GM23338 (cell line): ENCODE measurements at regions not wholly inside any gene's neighbourhood (a gene's known extent, or its start where the extent isn't known, plus 50 kb on each side); places are given as distances from the start of the nearest gene placed in this dataset.
"Not testable (repeated sequence)": the region's sequence is repeated elsewhere in the genome, so short reads cannot be mapped to it uniquely, and the experiment has no call there.

Source experiments
- ATAC-seq: fragments of 200-7000 bp; cut with Tn5 transposase; 3 replicates; pipeline ENCODE4 v1.9.1; 2020
- DNase-seq: peaks from one replicate; pipeline ENCODE4 v3.0.0-alpha.2; 2015; ENCODE audit warnings: low spot score
- H2AFZ ChIP-seq: fragments of 200-600 bp; sonication (generic); 2 replicates; pipeline ENCODE4 v1.8.0; 2016; ENCODE audit warnings: antibody characterized with exemption, mild to moderate bottlenecking, moderate library complexity
- H3F3A ChIP-seq: fragments of 200-600 bp; sonication (generic); replicated peaks from 2 replicates; pipeline ENCODE4 v1.8.0; 2017; ENCODE audit warnings: antibody characterized with exemption, mixed run types, low read depth
- H3K27ac ChIP-seq: fragments of 200-600 bp; sonication (generic); 2 replicates; pipeline ENCODE4 v1.6.1; 2016; ENCODE audit warnings: low read depth
- H3K27me3 ChIP-seq: fragments of 200-600 bp; sonication (generic); 2 replicates; pipeline ENCODE4 v1.8.0; 2016; ENCODE audit warnings: mild to moderate bottlenecking, mixed run types, moderate library complexity; ENCODE audit not compliant: insufficient read depth
- H3K36me3 ChIP-seq: fragments of 200-600 bp; sonication (generic); 2 replicates; pipeline ENCODE4 v1.8.0; 2016; ENCODE audit warnings: mild to moderate bottlenecking; ENCODE audit not compliant: insufficient read depth
- H3K4me1 ChIP-seq: fragments of 200-600 bp; sonication (generic); 2 replicates; pipeline ENCODE4 v1.8.0; 2016; ENCODE audit warnings: mild to moderate bottlenecking, moderate library complexity; ENCODE audit not compliant: insufficient read depth
- H3K4me2 ChIP-seq: fragments of 200-600 bp; sonication (generic); 2 replicates; pipeline ENCODE4 v1.7.1; 2017; ENCODE audit warnings: mixed run types
- H3K4me3 ChIP-seq: fragments of 200-600 bp; sonication (generic); 2 replicates; pipeline ENCODE4 v1.6.1; 2016; ENCODE audit warnings: mixed run types
- H3K79me2 ChIP-seq: fragments of 200-600 bp; sonication (generic); replicated peaks from 2 replicates; pipeline ENCODE4 v1.8.0; 2017; ENCODE audit warnings: mild to moderate bottlenecking; ENCODE audit not compliant: insufficient read depth
- H3K9me2 ChIP-seq: fragments of 200-600 bp; sonication (generic); 2 replicates; pipeline ENCODE4 v1.8.0; 2017; ENCODE audit not compliant: insufficient read depth
- H4K20me1 ChIP-seq: fragments of 200-600 bp; sonication (generic); replicated peaks from 2 replicates; pipeline ENCODE4 v1.8.0; 2017; ENCODE audit warnings: mild to moderate bottlenecking; ENCODE audit not compliant: insufficient read depth
- H3K27ac Mint-ChIP-seq: 2 replicates; pipeline ENCODE4 v1.8.0; 2020; ENCODE audit warnings: inconsistent platforms, mild to moderate bottlenecking, moderate library complexity, mixed read lengths
- H3K27me3 Mint-ChIP-seq: 3 replicates; pipeline ENCODE4 v1.8.0; 2022; ENCODE audit warnings: low read depth, mild to moderate bottlenecking, moderate library complexity, mixed read lengths, inconsistent platforms; ENCODE audit not compliant: insufficient read depth, poor library complexity
- H3K36me3 Mint-ChIP-seq: 3 replicates; pipeline ENCODE4 v1.8.0; 2021; ENCODE audit warnings: low read depth, mild to moderate bottlenecking, inconsistent platforms, moderate library complexity, mixed read lengths
- H3K4me1 Mint-ChIP-seq: 3 replicates; pipeline ENCODE4 v1.8.0; 2020; ENCODE audit warnings: mild to moderate bottlenecking, inconsistent platforms, mixed read lengths
- H3K4me3 Mint-ChIP-seq: 3 replicates; pipeline ENCODE4 v1.8.0; 2021; ENCODE audit warnings: moderate library complexity, mild to moderate bottlenecking, inconsistent platforms, mixed read lengths
- H3K9me3 Mint-ChIP-seq: 3 replicates; pipeline ENCODE4 v1.8.0; 2020; ENCODE audit warnings: moderate library complexity, mild to moderate bottlenecking, inconsistent platforms, mixed read lengths
- CREB1 ChIP-seq: fragments of 250-450 bp; sonication (Bioruptor Pico); IDR thresholded peaks from 2 replicates; pipeline ENCODE4 v1.5.0; 2020; ENCODE audit warnings: low read depth, mild to moderate bottlenecking, moderate library complexity
- EZH2 ChIP-seq: fragments of 200-600 bp; sonication (generic); IDR thresholded peaks from one replicate; pipeline ENCODE4 v1.8.0; 2017; ENCODE audit warnings: antibody characterized with exemption, mild to moderate bottlenecking, low read depth; ENCODE audit not compliant: unreplicated experiment
- JUNB ChIP-seq: IDR thresholded peaks from one replicate; pipeline ENCODE4 v1.6.1; 2016; ENCODE audit warnings: antibody characterized with exemption; ENCODE audit not compliant: unreplicated experiment
- NANOG ChIP-seq: IDR thresholded peaks from 2 replicates; pipeline ENCODE4 v1.6.1; 2016; ENCODE audit warnings: antibody characterized with exemption, borderline replicate concordance
- POLR2AphosphoS5 ChIP-seq: IDR thresholded peaks from 2 replicates; pipeline ENCODE4 v1.6.1; 2016; ENCODE audit warnings: antibody characterized with exemption, low read depth
- REST ChIP-seq: IDR thresholded peaks from one replicate; pipeline ENCODE4 v1.6.1; 2018; ENCODE audit warnings: antibody characterized with exemption; ENCODE audit not compliant: unreplicated experiment
- STAT1 ChIP-seq: IDR thresholded peaks from one replicate; pipeline ENCODE4 v1.6.1; 2016; ENCODE audit warnings: antibody characterized with exemption; ENCODE audit not compliant: unreplicated experiment
- ZNF331 ChIP-seq: fragments of 250-450 bp; sonication (Bioruptor Pico); IDR thresholded peaks from 2 replicates; pipeline ENCODE4 v1.5.0; 2020; ENCODE audit warnings: low read depth, mild to moderate bottlenecking, moderate library complexity

- peaks cover 3% of the 10 kb centered on the region; the same call in 1 of the 2 replicates for H3K9me2 ChIP-seq
- no peaks in the 10 kb centered on the region for H3K79me2 ChIP-seq
- H3K27me3 Mint-ChIP-seq = peaks cover 1% of the 10 kb centered on the region
- no peak overlapping the region for H2AFZ ChIP-seq
- peaks cover 74% of the 10 kb centered on the region for H3K9me3 Mint-ChIP-seq
- H4K20me1 ChIP-seq = no peaks in the 10 kb centered on the region
- peaks cover 7% of the 10 kb centered on the region; the same call in 1 of the 2 replicates for H3K36me3 ChIP-seq
- H3K4me3 Mint-ChIP-seq = no peak overlapping the region
- no peak overlapping the region for H3K27ac ChIP-seq
- no peak for TF ChIP-seq NANOG
- TF ChIP-seq STAT1 = no peak
- no peak for TF ChIP-seq EZH2
- TF ChIP-seq CREB1 = no peak
- no peak for TF ChIP-seq ZNF331 (CRISPR knock-in tag)
- H3K27ac Mint-ChIP-seq = no peak overlapping the region
- H3K4me1 ChIP-seq = no peaks in the 10 kb centered on the region
- no peak overlapping the region for H3K4me2 ChIP-seq
- no peak overlapping the region for H3K4me3 ChIP-seq
- H3K27me3 ChIP-seq = no peaks in the 10 kb centered on the region
- ATAC-seq (no peak), DNase-seq (no peak)
- H3F3A ChIP-seq = no peaks in the 10 kb centered on the region
- H3K36me3 Mint-ChIP-seq = peaks cover 39% of the 10 kb centered on the region
- H3K4me1 Mint-ChIP-seq = no peaks in the 10 kb centered on the region
Measured at GRCh38 chr3:26091626-26092025, 301.7 kb downstream of the OXSM start.

GRCh38 chr3:26097111-26097510, 307.2 kb downstream of the OXSM start:
- not testable (repeated sequence) for H3K4me3 ChIP-seq, H3K79me2 ChIP-seq, H3K4me2 ChIP-seq, H3K27ac ChIP-seq, DNase-seq, H3K36me3 ChIP-seq, H3K27me3 ChIP-seq, H4K20me1 ChIP-seq, H3K9me2 ChIP-seq, H3F3A ChIP-seq, H3K4me1 Mint-ChIP-seq, H3K27ac Mint-ChIP-seq, H3K27me3 Mint-ChIP-seq, H2AFZ ChIP-seq, ATAC-seq, H3K4me1 ChIP-seq, H3K4me3 Mint-ChIP-seq
- Mint-ChIP-seq H3K36me3 (peaks cover 38% of the 10 kb centered on the region), H3K9me3 (peaks cover 58% of the 10 kb centered on the region)

- Mint-ChIP-seq H3K4me3 (no peak overlapping the region), H3K36me3 (peaks cover 34% of the 10 kb centered on the region), H3K9me3 (peaks cover 37% of the 10 kb centered on the region), H3K4me1 (peaks cover 7% of the 10 kb centered on the region; the same call in 2 of the 3 replicates), H3K27ac (no peak overlapping the region), H3K27me3 (peaks cover 1% of the 10 kb centered on the region)
- no peak overlapping the region for H3K4me2 ChIP-seq
- ATAC-seq (no peak), DNase-seq (no peak)
- no peaks in the 10 kb centered on the region for H3K36me3 ChIP-seq
- no peaks in the 10 kb centered on the region for H4K20me1 ChIP-seq
- H3K27ac ChIP-seq = no peak overlapping the region
- H3K79me2 ChIP-seq = no peaks in the 10 kb centered on the region
- no peak overlapping the region for H3K4me3 ChIP-seq
- no peak overlapping the region for H2AFZ ChIP-seq
- no peaks in the 10 kb centered on the region for H3K27me3 ChIP-seq
- TF ChIP-seq POLR2AphosphoS5 (no peak), JUNB (no peak), STAT1 (no peak), REST (no peak)
- H3K4me1 ChIP-seq = no peaks in the 10 kb centered on the region
- H3F3A ChIP-seq = no peaks in the 10 kb centered on the region
- no peaks in the 10 kb centered on the region; the same call in 1 of the 2 replicates for H3K9me2 ChIP-seq
Measured at GRCh38 chr3:26099692-26100091, 309.8 kb downstream of the OXSM start.
